ENCODE measurements at regions not wholly inside any gene's neighbourhood (a gene's known extent, or its start where the extent isn't known, plus 50 kb on each side); places are given as distances from the start of the nearest gene placed in this dataset.

DNA sequence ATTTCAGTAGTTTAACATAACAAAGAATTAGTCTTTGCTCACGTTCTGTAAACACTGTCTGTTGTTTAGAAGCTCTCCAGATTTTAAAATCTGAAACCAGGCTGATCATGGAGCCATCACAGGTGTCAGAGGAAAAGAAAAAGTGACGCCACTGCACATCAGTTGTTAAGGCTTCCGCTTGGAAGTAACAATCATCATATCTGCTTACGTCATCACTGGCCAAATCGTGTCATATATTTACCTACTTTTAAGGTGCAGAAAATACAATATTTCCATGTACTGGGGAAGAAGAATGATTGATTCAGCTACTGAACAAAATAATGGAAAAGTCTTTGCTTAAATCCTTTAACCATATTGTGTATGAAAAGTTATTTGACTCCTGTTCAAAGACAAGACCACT lies 382.6 kb upstream of the MC4R start:
- DNase-seq (ENCODE audit: low read depth in 2 of 3, low spot score in 1 of 3) = no peak

DNA sequence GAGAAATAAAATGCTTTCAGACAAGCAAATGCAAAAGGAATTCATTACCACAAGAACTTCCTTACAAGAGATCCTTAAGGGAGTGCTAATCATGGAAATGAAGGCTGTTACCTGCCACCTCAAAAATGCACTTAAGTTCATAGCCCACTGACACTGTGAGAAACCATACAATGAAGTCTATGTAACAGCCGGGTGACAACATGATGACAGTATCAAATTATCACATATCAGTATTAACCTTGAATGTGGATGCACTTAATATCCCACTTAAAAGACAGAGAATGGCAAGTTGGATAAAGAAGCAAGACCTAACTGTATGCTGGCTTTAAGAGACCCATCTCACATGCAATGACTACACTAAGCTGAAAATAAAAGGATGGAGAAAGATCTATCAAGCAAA lies 403.4 kb upstream of the MC4R start:
- DNase-seq (ENCODE audit: low read depth in 2 of 3, low spot score in 1 of 3) = no peak

DNA sequence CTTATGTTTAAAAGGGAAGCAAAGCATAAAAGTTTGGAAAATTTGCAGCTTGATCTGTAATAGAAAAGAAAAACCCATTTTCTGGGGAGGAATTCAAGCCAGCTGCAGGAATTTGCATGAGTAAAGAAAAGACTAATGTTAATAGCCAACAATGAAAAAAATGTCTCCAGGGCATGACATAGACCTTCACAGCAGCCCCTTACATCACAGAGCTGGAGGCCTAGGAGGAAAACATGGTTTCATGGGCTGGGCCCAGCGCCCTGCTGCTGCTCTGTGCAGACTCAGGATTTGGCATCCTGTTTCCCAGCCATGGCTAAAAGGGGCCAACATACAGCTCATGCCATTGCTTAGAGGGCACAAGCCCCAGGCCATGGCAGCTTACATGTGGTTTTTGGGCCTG lies 411.6 kb upstream of the MC4R start:
- DNase-seq (ENCODE audit: low read depth in 2 of 3, low spot score in 1 of 3) = no peak

DNA sequence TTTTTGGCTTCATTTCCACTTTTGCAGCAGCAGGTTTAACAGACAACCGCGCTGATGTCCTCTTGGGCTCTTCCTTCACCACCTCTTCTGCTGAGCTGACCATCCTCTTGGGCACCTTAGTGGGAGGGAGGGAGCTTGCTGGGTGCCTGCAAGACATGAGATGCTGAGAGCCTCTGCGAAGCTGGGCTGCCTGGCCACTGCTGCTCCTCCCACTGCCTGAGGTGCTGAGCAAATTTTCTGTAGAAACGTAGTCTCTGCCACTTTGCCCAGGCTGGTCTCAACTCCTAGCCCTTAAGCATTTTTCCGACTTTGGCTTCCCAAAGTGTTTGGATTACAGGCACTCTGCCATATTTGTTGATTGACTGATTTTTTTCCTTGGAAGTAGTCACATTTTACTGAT lies 422.2 kb upstream of the MC4R start:
- no peak for DNase-seq (ENCODE audit: low read depth in 2 of 3, low spot score in 1 of 3)

DNA sequence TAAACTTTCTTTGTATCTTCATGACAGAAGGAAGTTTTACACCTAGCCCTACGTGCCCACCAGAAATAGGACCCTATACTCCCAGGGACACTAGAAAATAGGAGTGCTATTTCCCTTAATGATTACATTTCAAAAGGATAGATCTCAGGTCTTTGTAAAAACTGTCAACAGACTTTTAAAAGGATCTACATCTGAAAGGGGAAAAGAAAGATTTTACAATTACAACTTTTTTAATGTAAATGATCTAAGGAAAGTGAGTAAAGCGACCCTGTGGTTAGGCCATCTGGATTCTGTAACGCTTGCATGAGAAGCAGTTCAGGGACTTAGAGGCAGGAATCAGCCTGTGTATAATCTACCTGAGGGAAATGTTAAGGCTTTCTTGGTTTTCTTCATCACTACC lies 431.8 kb upstream of the MC4R start:
- DNase-seq (ENCODE audit: low read depth in 2 of 3, low spot score in 1 of 3) = no peak

DNA sequence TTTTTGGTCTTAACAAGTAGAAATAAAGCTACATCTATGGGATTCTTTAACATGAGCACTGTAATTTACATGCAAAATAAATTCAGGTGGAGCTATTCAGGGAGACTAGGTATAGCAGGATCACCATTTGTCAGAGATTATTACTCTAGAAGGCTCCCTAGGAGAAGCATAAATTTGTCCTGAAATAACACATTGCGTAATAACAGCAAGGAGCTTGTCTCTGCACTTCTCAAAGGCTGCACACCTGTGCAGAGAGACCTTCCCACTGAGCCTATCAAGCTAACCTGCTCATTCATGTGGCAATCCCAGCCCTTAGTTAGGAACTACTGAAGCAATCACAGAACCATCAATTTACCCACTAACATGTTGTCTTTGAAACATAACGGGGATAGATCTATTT lies 437.4 kb upstream of the MC4R start:
- DNase-seq (ENCODE audit: low read depth in 2 of 3, low spot score in 1 of 3) = no peak

DNA sequence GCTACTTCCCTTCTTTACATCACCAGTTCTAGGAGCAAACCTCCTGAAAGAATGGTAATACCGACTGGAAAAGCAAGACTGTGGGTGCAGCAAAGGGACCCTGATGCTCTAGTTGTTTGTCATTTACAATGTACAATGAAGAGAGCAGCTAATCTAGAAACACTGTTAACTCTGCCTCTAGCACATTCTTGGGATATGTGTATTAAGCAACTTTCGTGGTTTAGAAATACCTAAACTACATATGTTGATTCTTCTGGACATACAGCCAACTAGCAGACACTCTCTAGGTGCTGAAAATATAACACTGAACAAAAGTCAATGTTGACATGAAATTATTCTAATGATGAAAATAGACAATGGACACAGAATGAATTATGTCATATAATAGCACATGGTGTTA lies 440.3 kb upstream of the MC4R start:
- DNase-seq (ENCODE audit: low read depth in 2 of 3, low spot score in 1 of 3) = no peak

DNA sequence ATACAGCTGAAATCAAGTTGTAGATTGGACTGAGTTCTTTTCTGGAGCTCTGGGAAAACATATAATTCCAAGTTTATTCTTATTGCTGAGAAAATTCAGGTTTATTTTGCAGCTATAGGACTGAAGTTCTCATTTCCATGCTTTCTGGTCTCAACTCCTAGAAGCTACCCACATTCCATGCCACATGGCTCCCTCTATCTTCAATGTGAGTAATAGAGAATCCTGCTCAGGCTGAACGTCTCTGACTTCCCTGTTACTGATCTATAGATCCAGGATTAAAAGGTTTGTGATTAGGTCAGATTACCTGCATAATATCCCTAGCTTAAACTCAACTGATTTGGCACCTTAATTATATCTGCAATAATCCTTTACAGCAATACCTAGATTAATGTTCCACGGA lies 453.8 kb upstream of the MC4R start:
- no peak for DNase-seq (ENCODE audit: low read depth in 2 of 3, low spot score in 1 of 3)

DNA sequence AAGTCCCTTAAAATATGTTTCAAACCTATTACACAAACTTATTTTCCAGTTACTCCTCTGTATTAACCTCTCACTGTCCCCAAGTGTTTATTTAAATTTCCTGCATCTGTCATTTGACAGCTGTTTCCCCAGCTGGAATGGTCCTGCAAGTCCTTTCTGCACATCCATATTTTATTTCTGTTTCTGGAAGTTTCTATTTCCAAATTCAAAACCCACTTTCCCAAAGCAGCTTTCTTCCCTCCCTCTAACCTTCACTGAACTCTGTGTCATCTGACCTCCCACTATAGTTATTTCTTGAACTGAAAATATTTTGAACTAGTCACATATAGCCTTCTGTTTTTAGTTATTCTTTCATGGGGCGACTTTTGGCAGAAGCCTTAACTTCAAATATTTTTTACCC lies 459.4 kb upstream of the MC4R start:
- no peak for DNase-seq (ENCODE audit: low read depth in 2 of 3, low spot score in 1 of 3)

DNA sequence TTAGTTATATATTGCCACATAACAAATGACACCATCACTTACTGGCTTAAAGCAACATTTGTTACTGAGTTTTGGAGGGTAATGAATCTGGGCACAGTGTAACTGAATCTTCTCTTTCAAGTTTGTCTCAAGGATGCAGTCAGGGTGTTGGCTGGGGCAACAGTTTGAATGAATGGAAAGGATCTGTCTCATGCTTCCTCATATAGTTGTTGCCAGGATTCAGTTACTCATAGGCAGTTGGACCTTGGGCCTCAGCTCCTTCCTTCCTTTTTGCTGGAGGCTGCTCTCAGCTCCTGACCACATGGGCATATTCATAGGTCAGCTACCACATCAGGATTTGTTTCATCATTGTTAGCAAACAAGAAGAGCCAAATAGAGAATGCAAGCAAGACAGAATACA lies 466.1 kb upstream of the MC4R start:
- DNase-seq (ENCODE audit: low read depth in 2 of 3, low spot score in 1 of 3) = no peak

DNA sequence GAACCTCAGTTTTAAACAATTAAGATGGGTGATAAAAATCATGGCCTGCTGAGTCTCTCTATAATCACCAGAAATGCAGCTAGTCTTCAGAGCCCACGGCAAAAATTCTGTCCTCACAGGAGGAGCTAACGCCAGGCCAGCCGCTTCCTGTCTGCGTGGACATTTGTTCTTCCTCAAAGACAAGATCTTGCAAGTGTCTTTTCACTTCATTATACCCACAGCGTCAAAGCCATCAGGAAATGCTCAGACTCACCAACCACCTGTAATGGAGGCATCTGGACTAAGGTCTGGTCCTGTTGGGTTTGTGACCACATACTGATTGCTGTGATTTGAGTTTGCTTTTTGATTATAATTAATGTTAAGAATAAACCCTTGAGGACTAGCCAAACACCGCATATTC lies 473.8 kb upstream of the MC4R start:
- DNase-seq (ENCODE audit: low read depth in 2 of 3, low spot score in 1 of 3) = no peak

DNA sequence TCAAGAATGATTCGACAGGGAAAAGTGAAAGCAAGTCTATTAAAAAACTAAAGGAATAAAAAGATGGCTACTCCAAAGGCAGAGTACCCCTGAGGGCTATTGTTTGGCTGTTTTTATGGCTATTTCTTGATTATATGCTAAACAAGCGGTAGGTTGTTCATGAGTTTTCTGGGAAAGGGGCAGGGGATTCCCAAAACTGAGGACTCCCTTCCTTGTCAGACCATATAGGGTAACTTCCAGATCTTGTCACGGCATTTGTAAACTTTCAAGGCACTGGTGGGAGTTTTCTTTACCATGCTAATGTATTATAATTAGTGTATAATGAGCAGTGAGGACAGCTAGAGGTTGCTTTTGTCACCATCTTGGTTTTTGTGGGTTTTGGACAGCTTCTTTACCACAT lies 474.9 kb upstream of the MC4R start:
- no peak for DNase-seq (ENCODE audit: low read depth in 2 of 3, low spot score in 1 of 3)

DNA sequence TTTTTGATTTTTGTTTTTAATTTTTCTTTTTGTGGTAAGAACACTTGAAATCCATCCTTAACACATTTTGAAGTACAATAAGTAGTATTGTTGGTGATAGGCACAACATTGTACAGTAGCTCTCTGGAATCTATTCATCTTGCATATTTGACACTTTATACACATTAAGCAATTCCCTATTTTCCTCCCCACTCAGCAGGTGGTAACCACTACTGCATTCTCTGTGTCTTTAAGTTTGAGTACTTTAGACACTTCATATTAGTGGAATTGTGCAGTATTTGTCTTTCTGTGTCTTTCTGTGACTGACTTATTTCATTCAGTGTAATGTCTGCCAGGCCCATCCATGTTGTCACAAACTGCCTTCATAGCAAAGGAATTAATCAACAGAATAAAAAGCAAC lies 471.7 kb upstream of the CDH20 start:
- DNase-seq (ENCODE audit: low read depth in 2 of 3, low spot score in 1 of 3) = no peak

DNA sequence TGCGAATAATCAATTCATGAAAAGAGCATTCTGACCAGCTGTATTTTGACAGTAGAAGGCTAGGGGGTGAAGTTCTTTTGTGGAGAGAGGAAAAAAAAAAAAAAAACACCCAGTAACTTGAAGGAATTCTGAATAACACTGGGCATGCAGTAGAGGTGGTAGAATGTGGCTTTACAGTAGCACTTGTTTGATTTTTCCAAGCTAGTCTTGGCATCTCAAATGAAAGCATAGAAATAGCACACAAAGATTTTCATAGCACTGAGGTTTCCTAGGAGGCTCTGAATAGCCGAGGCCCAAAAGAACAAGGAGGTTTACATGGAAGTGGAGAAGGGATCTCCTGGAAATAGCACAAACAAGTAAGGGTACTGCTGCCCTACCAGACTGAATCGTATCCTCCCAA lies 470.2 kb upstream of the CDH20 start:
- DNase-seq (ENCODE audit: low read depth in 2 of 3, low spot score in 1 of 3) = no peak

DNA sequence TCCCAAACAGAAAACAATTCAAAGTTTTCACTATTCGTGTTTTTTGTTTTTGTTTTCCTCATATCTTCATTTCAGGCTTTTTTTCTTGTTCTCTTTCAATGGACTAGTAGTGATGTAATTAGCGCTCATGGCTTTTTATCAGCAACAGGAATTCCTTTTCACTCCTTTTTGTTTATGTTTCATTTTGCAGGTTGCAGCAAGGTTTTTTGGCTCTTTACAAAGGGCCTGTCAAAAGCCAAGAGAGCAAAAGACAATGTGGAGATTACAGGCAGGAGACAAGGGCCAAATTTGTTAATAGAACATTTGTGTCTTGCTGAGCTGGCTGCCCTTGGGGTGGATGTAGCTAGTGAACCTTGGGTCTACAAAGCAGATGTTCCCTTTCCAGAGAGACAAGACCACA lies 467.4 kb upstream of the CDH20 start:
- DNase-seq (ENCODE audit: low read depth in 2 of 3, low spot score in 1 of 3) = no peak

DNA sequence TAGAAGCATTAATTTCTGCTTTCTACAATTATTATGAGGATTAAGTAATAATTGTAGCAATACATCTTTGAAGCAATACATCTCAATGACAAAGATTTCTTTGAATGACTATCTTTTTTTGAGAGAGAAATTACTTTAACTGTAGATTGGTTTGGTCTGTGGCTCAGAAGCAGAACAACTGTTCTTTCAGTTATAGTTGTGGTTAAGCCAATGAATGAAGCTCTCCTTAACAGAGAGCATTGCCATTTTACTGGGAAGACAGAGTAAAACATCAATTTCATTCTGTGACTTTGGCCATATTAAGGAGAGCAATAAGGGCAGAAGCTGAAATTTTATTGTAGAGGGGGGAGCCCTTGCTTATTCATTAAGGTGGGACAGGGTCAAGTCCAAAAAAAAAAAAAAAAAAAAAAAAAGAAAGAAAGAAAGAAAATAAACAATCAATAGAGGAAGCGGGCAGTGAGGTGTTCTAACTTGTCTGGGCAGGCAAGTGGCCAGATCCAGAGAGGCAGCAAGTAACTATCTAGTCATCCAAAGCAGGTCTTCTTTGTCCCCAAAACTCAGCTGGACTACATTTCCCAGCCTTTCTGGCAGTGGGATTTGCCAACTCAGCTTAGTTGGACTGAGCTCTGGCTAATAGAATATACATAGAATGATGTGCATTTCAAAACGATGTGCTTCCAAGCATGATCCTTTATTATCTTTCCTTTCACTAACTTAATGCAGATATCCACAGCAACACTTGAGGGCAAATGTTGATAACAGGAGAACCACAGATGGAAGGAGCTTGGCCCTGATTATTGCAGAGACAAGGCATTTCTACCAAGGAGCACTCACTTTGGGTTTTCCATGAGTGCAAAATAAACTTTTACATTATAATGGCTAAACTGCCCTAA lies 462.7 kb upstream of the CDH20 start:
- no peak for DNase-seq (ENCODE audit: low read depth in 2 of 3, low spot score in 1 of 3)

DNA sequence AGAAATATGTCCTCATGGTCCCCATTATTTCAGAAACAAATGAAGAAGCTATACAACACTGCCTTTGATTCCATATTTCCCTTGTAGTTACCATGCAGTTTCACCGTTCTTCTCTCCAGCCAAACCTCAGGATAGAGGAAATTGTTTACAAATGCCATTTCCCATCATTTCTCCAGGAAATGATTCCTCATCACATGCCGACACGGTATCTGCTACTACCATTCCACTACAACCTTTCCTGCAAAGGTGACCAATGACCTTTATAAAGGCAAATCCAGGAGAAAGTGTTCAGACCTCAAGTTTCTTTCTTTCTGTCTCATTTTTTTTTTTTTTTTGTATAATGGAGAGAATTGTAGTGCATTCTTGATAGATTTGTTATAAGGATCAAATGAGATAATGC lies 460.8 kb upstream of the CDH20 start:
- DNase-seq (ENCODE audit: low read depth in 2 of 3, low spot score in 1 of 3) = no peak

DNA sequence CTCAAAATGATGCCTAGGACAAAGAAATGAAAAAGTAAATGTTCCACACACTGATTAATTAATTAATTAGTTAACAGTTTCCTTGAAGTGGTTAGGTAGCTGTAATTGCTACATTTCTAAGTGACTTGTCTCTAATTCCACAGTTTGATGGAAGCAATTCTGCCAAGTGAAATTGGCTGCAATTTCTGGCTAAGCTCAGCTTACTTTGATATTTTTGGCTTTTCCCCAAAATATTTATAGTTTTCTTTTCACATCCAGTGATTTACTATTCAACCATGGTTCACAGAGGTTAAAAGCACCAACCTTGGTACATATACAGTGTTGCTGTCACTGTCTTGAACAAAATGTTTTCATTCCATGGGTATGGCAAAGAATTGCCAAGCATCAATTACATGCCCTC lies 459.5 kb upstream of the CDH20 start:
- no peak for DNase-seq (ENCODE audit: low read depth in 2 of 3, low spot score in 1 of 3)

DNA sequence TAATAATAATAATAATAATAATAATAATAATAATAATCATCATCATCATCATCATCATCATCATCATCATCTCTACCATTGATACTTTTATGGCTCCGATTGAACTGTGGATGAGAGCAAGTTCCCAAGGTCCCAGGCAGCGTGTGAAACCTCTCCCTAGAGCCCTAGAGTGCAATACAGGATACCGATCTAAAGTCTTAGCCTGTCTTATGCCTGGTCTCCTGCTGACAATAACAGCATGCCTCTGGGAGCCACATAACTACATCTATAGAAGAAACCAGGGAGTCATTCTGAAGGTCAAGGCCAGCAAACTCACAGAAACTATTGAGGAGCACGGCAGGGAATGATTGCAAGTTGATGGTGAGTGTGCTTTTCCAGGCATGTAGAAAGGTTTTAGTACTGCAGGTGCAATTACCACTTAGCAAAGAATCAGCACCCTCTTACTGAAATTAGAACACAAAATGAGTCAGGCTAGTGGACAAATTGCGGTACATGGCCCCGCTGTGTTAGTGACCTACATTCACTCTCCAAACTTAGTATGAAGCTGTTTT lies 457.2 kb upstream of the CDH20 start:
- DNase-seq (ENCODE audit: low read depth in 2 of 3, low spot score in 1 of 3) = no peak

DNA sequence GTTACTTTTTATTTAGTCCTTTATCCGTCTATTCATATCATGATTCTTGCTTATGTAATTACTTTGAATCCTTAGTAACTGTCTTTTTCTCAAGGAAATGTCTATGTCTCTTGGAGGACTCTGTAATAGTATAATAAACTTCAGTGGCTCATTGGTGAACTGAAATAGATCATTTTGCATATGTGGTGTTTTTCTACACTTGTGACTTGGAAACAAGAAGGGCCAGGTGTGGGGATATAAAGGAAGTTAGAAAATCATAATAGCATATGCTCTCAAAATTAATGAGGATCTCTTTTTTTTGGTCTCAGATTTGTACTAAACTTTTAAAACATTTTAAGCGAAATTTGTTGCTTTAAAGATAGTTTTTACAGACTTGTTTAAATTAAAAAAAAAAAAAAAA lies 453.0 kb upstream of the CDH20 start:
- DNase-seq (ENCODE audit: low read depth in 2 of 3, low spot score in 1 of 3) = no peak

DNA sequence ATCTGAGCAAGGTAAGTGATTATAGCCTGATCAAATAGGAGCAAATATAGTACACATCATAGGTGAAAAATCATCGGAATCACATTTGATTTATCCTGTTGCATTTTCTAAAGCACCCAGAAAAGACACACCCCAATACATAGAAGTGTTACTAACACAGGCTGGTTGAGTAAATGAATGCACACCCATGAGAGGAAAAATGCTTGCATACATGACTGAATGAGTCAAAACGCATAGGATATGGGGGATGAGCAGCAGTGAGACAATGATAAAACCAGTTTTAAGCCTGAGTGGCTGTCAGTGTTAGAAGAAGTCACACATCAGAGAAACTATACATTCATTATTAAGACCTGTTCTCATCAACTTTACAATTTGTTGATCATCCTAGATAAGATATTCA lies 449.6 kb upstream of the CDH20 start:
- DNase-seq (ENCODE audit: low read depth in 2 of 3, low spot score in 1 of 3) = no peak

DNA sequence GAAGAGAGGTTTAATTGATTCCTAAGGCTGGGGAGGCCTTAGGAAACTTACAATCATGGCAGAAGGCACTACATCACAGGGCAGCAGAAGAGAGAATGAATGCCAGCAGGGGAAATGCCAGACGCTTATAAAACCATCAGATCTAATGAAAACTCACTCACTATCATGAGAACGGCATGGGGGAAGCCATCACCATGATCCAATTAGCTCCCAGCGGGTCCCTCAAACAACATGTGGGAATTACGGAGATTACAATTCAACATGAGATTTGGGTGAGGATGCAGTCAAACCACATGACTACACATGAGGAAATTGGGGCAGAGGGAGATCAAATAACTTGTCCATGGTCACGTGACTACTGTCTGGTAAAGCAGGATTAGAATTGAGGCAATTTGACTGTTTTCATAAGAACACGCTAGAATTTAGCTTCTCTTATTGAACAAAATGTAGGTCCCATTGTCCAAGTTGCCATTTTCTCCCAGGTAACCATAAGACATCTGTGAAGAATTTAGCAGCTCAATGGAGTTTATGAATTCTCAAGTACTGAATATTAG lies 445.1 kb upstream of the CDH20 start:
- no peak for DNase-seq (ENCODE audit: low read depth in 2 of 3, low spot score in 1 of 3)

DNA sequence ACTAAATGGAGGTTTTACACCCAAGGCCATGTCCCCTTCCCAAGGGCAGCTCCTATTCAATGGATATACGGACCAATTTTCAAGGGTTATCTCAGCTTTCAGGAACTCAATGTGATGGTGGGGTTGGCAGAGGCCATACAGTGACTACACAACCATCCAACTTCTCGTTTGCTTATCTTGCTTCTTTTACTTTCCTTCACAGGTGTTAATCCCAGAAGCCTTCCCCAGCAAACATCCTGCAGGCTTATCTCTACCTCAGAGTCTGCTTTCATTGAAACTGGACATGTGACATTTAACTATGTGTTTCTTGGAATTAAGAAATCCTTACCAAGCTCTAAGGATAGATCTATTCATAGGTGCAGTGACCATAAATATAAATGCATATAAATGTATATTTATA lies 443.8 kb upstream of the CDH20 start:
- DNase-seq (ENCODE audit: low read depth in 2 of 3, low spot score in 1 of 3) = no peak

All from stimulated activated CD4-positive, alpha-beta T cell treated with anti-CD3 and anti-CD28 coated beads, Interleukin-12 subunit alpha, Interleukin-12 subunit beta, amount 100 ng/mL, for 48 hours (primary cell).